NCI-H187 treated with DMSO at 0.1 percent for 48 hours (cell line): ENCODE measurements at regions not wholly inside any gene's neighbourhood (a gene's known extent, or its start where the extent isn't known, plus 50 kb on each side); places are given as distances from the start of the nearest gene placed in this dataset.

ENCODE experiments used
- DNase-seq: peaks from one replicate; lab custom pipeline; 2025; lab: John Stamatoyannopoulos, UW

- DNase-seq, result no peak
Observed at GRCh38 chr4:83858131-83858530, 322.2 kb downstream of the GPAT3 start.

- no peak for DNase-seq
Observed at GRCh38 chr4:83855044-83855443, 319.1 kb downstream of the GPAT3 start.

- no peak for DNase-seq
Observed at GRCh38 chr4:83852085-83852451, 316.2 kb downstream of the GPAT3 start.

GRCh38 chr4:83851261-83852084 is 315.6 kb downstream of the GPAT3 start:
- DNase-seq, result no peak

GRCh38 chr4:83850435-83850834 is 314.5 kb downstream of the GPAT3 start:
- DNase-seq, result no peak

- DNase-seq, result no peak
Observed at GRCh38 chr4:83846193-83846830, 310.4 kb downstream of the GPAT3 start.

GRCh38 chr4:83839615-83840014 is 303.7 kb downstream of the GPAT3 start:
- DNase-seq, result no peak

GRCh38 chr4:83837614-83838308 is 301.9 kb downstream of the GPAT3 start:
- DNase-seq, result no peak

GRCh38 chr4:83833920-83834319 is 298.0 kb downstream of the GPAT3 start:
- DNase-seq, result no peak

- no peak for DNase-seq
Observed at GRCh38 chr4:83832110-83832825, 296.4 kb downstream of the GPAT3 start.

GRCh38 chr4:83831588-83831987 is 295.7 kb downstream of the GPAT3 start:
- DNase-seq, result no peak

GRCh38 chr4:83830138-83830888 is 294.4 kb downstream of the GPAT3 start:
- no peak for DNase-seq

- DNase-seq, result no peak
Observed at GRCh38 chr4:83828601-83829000, 292.7 kb downstream of the GPAT3 start.

- no peak for DNase-seq
Observed at GRCh38 chr4:83821493-83821892, 285.6 kb downstream of the GPAT3 start.

- DNase-seq, result no peak
Observed at GRCh38 chr4:83819582-83819981, 283.7 kb downstream of the GPAT3 start.

- no peak for DNase-seq
Observed at GRCh38 chr4:83810428-83810827, 274.5 kb downstream of the GPAT3 start.

- no peak for DNase-seq
Observed at GRCh38 chr4:83809581-83809980, 273.7 kb downstream of the GPAT3 start.

- DNase-seq, result no peak
Observed at GRCh38 chr4:83793481-83793880, 257.6 kb downstream of the GPAT3 start.

- DNase-seq, result no peak
Observed at GRCh38 chr4:83785891-83786290, 250.0 kb downstream of the GPAT3 start.

GRCh38 chr4:83783215-83783614 is 247.3 kb downstream of the GPAT3 start:
- DNase-seq, result no peak

- no peak for DNase-seq
Observed at GRCh38 chr4:83782591-83782990, 246.7 kb downstream of the GPAT3 start.

- no peak for DNase-seq
Observed at GRCh38 chr4:83781434-83781833, 245.5 kb downstream of the GPAT3 start.
